Brain pericyte (primary cell): ENCODE measurements at regions not wholly inside any gene's neighbourhood (a gene's known extent, or its start where the extent isn't known, plus 50 kb on each side); places are given as distances from the start of the nearest gene placed in this dataset.
"Not testable (repeated sequence)": the region's sequence is repeated elsewhere in the genome, so short reads cannot be mapped to it uniquely, and the experiment has no call there.

Source experiments
- DNase-seq: peaks from one replicate; pipeline ENCODE4 v3.0.0-alpha.2; 2012; ENCODE audit warnings: low read depth, low spot score

DNA sequence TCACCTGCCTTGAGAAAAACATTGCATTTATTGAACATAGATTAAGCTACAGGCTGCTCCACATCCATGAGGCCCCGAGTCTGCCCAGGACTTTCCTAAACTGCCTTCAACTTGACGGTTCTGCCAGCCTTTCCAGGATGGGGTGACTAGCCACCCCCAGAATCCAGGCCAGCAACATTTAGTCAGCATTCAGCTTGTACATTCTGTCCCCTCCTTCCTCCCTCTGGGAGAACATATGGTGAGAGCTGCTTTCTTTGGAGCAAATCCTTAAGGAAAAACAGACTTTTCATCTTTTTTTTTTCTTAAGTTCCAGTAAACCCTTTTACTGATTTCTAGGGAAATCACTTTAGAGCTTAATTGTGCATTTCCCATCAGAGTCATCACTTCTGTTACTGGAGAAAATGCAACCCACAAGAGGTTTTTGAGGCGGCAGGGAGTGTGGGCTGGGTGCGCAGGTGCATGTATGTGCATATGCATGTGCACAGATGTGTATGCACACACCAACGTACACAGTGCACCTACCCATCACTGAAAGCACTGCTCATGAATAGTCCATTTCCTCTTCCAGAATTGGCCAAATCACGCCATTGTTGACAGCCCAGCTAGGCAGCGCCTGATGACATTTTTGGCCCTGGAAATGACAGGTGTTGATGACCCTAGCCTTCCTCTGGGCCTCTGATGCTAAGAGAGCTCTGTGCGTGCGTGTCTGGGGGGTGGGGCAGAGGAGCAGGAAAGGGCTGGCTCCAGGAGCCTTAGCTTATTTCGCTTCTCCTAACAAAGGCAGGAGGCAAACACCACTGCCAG lies 145.6 kb downstream of the HSD17B3 start:
- no peak for DNase-seq

DNA sequence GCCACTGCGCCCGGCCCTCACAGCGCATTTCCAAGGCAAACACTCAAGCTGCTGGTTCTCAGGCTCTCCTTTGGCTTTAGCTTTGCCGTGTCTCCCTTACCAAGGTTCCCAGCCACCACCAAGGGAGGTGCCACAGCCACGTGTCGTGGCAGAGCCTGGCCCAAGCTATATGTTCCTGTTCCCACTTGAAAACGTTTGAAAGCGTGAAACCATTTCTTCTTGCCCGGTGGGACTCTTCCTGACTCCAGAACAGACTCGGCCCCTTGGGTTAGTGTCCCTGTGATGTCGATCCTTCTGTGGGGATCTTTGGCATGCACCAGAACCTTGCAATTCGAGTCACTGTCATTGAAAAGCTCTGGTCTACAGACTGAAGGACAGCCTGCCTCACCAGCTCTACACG lies 147.9 kb downstream of the HSD17B3 start:
- no peak for DNase-seq

DNA sequence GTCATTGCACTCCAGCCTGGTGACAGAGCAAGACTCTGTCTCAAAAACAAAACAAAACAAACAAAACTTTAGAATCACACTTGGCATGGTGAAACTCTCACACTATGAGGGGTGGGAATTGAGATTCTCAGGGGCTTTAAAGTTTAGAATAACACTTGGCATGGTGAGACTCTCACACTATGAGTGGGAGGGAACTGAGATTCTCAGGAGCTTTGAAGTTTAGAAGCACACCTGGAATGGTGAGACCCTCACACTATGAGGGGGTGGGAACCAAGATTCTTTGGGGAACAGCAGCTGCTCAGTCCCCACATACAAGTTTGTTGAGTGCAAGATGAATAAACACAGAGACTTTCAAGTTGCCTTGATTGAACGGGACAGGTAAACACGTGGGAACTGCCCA lies 149.4 kb downstream of the HSD17B3 start:
- DNase-seq, result no peak

DNA sequence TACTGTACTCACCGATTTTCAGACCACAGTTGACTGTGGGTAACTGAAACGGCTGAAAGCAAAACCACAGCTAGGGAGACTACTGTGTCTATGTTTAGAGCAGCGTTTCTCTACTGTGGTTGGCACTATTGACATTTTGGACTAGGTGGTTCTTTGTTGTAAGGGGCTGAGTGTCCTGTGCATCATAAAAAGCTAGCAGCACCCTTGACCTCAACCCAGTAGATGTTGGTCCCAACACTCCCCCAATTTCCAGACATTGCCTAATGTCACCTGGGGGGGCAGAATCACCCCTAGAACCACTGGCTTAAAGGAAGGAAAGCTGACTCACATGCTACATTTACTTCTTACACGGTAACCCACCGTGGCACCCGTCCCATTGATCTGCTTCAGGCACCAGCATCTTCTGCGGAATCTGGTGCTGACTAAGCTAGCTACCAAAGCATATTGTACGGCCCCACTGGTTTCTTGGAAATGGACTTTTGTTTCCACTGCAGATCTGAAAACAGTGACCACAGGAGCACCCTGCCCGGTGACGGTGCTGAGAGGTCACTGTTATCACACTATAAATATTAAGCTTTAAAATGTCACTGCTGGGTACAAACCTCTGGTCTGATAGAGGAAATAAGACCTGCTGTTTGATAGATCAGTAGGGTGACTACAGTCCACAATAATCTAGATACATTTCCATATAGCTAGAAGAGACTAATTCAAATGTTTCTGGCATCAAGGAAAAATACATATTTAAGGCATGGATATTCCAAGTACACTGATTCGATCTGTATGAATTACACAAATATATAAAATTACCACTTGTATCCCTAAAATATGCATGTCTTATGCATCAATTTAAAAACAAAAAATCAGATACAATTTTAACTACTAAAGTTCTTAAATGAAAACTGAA lies 151.4 kb downstream of the HSD17B3 start:
- DNase-seq, result no peak

- no peak for DNase-seq
Measured at GRCh38 chr9:96149533-96150280, 152.3 kb downstream of the HSD17B3 start.

GRCh38 chr9:96148634-96149532 lies 153.1 kb downstream of the HSD17B3 start:
- DNase-seq, result no peak

DNA sequence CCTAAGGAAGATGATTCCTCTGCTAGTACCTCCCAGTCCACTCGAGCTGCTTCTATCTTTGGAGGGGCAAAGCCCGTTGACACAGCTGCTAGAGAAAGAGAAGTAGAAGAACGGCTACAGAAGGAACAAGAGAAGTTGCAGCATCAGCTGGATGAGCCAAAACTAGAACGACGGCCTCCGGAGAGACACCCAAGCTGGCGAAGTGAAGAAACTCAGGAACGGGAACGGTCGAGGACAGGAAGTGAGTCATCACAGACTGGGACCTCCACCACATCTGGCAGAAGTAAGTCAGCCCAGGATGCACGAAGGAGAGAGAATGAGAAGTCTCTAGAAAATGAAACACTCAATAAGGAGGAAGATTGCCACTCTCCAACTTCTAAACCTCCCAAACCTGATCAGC lies 154.9 kb downstream of the HSD17B3 start:
- not testable (repeated sequence) for DNase-seq

DNA sequence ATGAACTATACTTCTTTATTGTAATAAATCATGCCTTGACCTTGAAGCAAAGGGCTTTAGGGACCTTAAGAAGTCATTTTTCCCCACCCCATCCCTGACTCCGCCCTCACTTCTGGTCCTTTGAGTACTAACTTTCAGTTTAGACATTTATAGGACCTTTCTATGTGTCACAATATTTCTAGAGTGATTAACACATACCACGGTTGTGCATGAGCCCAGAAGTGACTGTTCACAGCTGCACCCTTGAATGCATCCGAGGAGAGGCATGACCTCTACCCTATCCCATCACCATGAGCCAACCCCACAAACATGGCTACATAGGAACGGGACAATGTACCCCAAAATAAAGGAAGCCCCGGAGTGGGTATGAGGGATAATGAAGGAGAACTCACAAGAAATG lies 160.3 kb downstream of the HSD17B3 start:
- no peak for DNase-seq

GRCh38 chr9:96141128-96141474 lies 160.9 kb downstream of the HSD17B3 start:
- no peak for DNase-seq

DNA sequence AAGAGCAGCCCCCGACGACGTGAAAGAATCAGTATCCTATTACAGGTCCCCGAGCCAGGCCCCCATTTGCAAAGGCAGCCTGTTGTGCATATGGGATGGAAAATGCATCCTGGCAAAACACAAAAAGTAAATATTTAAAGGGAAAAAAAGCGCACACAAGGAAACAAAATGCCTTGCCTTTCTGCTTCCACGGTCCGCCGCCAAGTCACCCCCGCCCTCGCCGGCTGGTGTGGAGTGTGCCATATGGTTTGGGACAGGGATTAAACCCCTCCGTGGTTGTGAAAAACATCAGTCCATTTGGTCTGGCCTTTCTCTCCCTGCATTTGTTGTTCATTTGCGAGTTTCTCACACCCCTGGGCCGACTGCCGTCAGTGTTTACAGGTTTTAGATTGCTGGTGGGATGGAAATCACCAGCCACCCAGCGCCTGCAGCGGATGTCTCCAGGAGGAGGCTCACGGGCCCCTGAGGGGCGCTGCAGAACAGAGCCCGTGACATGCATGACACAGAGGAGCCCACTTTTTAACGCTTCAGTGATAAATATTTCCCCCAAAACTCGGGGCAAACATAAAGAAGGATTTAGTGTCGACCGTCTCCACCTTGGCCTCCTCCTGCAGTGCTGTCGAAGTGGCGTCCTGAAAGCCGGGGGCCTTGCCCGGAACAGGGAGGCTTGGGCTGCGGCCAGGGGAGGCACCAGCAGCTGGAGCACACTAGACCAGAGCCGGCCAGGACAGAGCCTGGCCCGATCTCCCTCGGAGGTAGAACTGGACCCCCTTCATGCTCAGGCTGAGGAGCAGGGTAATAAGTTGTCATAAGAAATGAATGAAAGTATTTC lies 161.5 kb downstream of the HSD17B3 start:
- DNase-seq, result no peak

DNA sequence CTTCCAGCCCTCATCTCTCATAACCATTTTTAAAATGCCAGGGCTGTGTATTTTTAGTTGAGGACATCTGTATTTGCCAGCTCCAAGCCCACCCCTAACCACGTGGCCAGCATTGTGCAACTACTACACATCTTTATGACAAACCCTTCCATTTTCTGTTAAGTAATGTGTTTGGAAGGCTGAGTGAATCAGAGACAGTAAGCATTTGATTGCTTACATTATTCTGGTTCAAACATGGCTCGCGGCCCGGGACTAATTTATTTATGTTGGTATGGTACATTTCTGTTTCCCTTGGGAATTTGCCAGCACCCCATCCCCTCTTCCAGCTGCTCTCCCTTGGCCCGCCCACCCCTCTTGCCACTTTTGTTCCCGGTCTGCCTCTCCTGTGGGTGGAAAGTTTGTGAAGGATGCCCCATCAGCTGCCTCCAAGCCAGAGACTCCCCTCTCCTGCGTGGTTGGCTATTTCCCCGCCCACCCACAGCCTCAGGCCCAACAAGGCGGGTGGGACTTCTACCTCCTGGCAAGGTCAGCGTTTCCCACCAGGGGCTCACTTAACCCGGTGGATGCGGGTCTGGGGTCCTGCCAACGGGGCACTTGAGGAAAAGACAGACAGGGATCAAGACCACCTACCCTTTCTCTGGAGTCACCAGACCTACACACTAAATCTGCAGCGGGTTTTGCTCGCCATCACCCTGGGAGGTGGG lies 162.2 kb downstream of the HSD17B3 start:
- DNase-seq, result peak; percentile 86

GRCh38 chr9:96138616-96139015 lies 163.4 kb downstream of the HSD17B3 start:
- no peak for DNase-seq

DNA sequence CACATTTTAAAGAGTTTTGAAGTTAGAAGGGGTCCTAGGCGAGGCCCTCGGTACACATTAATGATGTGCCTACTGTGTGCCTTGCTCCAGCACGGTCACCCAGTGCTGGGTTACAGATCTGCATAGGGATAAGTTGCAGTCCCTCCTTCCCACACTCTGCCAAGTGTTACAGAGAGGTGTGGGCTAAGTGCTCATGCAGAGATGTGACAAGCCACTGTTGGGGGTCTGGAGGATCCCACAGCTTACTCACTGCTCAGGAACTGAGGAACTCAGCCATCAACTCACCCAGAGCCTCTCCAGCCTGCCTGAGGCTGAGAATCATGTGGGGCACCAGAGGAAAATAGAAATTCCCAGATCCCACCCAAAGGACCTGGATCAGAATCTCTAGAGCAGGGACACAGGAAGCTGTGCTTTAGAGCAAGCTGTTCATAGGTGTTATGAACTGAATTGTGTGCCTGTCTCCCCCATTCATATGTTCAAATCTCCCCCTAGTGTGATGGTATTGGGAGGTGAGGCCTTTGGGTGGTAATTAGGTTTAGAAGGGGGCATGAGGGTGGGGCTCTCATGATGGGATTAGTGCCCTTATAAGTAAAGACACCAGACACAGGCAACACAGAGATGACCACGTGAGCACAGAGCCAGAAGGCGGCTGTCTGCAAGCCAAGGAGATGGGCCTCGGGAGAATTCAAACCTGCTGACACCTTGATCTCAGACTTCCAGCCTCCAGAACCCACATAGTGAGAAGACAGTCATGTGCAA lies 164.1 kb downstream of the HSD17B3 start:
- peak; percentile 31 for DNase-seq

GRCh38 chr9:96136992-96137670 lies 164.8 kb downstream of the HSD17B3 start:
- peak; percentile 55 for DNase-seq

DNA sequence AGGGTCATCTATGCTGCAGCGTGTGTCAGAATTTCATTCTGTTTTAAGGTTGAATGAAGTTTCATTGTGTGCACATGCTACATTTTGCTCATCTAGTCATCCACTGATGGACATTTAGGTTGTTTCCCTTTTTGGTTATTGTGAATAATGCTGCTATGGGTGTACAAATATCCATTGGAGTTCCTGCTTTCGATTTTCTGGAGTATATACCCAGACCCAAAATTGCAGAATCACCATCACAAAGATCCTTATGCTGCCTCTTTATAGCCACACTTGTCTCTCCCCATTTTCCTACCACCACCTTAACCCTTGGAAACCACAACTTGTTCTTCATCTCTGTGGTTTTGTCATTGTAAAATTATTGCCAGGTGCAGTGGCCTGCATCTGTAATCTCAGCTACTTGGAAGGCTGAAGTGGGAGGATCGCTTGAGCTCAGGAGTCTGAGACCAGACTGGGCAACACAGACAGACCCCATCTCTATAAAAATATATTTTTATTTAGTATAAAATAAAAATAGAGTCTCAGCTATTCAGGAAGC lies 166.2 kb downstream of the HSD17B3 start:
- DNase-seq, result no peak

DNA sequence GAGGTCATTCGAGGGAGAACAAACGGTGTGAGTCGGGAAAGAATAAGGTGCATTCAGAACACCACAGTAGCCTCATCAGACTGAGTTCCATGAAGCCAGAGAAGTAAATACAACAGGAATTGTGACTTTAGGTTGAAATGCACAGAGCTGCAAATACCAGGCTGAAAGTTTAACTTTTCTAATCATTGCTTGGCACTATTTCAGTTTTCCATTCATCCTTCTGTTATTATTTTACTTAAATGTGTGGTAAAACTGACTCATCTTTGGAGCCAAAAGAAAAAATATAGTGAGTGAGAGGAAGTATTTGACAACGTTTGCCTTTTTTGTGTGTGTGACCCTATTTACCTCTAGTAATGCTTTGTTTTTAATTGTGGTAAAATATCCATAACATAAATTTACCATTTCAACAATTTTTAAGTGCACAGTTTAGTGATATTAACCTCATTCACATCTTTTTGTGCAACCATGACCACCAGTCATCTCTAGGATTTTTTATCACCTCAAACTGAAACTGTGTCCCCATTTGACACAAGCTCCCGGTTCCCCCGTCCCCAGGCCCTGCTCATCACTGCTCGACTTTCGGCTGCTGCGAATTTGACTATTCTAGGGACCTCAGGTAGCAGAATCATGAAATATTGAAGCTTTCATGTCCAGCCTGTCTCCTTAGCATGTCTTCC lies 166.8 kb downstream of the HSD17B3 start:
- no peak for DNase-seq

GRCh38 chr9:96133321-96134021 lies 168.5 kb downstream of the HSD17B3 start:
- no peak for DNase-seq
